ENCODE measurements at regions not wholly inside any gene's neighbourhood (a gene's known extent, or its start where the extent isn't known, plus 50 kb on each side); places are given as distances from the start of the nearest gene placed in this dataset.

- DNase-seq = no peak
Measured at GRCh38 chr22:47601666-47602065, 839.2 kb downstream of the TBC1D22A start.

DNA sequence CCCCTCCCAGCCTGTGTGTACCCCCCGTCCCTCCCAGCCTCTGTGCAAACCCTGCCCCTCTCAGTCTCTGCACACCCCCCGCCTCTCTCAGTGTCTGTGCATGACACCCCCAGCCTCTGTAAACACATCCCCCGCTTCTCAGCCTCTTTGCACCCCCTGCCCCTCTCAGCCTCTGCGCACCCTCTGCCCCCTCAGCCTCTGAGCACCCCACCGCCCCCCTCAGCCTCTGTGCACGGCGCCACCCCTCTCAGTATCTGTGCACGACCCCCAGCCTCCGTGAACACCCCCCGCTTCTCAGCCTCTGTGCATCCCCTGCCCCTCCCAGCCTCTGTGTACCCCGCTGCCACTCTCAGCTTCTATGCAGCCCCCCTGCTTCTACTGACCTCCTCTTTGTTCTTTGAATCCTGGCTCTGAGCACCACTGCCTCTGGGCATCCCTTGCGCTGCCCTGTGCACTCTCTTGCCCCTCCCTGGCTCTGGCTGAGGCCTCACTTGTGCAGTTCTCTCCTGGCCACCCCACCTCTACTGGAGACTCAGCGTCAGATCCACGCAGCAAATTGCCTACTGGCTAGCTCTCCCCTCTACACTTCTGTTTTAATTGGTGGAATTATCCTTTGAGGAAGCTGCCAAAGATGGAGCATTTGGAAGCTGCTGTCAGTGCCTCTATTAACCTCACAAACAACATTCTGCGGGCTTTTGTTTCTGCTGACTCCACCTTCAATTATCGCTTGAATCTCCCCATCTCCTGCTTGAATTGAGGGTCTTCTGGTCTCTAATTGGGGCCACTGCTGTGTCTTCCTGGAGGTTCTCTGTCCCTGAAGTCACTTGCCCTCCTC, 838.6 kb downstream of the TBC1D22A start:
- no peak for DNase-seq

DNA sequence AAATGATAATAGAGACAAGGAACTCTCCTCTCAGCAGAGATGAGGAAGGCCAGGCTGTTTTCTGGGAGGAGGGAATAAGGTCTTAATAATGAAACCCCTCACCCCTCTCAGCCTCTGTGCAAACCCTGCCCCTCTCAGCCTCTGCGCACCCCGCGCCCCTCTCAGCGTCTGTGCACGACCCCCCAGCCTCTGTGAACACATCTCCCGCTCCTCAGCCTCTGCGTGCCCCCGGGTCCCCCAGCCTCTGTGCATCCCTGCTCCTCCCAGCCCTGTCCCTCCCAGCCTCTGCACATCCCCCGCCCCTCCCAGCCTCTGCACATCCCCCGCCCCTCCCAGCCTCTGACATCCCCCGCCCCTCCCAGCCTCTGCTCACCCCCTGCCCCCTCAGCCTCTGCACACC, 837.8 kb downstream of the TBC1D22A start:
- DNase-seq = no peak

- DNase-seq = no peak
Measured at GRCh38 chr22:47599753-47600152, 837.3 kb downstream of the TBC1D22A start.

GRCh38 chr22:47598864-47599263, 836.4 kb downstream of the TBC1D22A start:
- no peak for DNase-seq

GRCh38 chr22:47597041-47597440, 834.6 kb downstream of the TBC1D22A start:
- no peak for DNase-seq

- DNase-seq = no peak
Measured at GRCh38 chr22:47596176-47596690, 833.8 kb downstream of the TBC1D22A start.

DNA sequence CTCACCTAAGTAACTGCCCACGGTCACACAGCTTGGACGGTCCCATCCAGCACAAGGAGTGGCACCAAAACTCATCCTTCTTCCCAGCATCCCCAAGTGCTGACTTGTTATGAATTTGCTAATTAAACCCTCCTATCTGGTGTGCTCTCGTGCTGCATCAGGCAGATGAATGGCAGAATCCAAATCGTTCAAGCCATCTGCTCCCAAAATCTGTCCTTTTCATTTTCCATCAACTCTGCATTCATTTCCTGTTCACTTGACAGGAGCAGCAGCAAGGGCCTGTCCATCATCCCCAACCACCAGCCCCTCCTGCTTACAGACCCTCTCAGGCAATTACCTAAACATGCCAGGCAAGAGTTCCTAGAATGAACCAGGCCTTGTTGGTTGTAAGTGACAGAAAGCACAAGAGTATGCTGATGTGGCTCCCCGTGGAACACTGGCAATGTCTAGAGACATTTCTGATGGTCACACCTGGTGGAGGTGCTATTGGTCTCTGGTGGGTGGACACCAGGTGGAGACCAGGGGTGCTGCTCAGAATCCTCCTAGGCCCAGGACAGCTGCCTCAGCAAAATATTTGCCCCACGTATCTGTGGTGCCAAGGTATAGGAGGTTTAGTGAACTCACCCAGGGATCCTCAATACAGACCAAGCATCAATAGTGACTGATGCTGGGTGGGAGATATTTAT, 832.5 kb downstream of the TBC1D22A start:
- no peak for DNase-seq

GRCh38 chr22:47593911-47594311, 831.5 kb downstream of the TBC1D22A start:
- DNase-seq = no peak

GRCh38 chr22:47593291-47593690, 830.8 kb downstream of the TBC1D22A start:
- no peak for DNase-seq

DNA sequence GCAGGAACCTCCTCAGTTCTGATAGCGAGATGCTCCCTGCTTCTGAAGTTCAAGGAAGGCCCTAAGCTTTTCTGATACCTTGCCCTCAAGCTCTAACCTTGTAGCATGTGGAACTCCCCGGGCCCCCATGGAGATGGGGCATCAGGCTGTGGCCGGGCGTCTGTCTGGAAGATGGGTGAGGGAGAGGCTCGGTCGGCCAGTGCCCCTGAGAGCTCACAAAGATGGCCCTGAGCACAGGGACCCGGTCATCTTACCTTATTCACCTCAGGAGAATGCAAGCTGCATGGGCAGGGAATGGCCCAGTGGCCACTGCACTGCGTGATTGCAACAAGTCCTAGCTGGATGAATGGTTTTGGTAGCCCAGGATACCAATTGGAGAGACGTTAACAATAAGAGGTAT, 830.3 kb downstream of the TBC1D22A start:
- DNase-seq = no peak

DNA sequence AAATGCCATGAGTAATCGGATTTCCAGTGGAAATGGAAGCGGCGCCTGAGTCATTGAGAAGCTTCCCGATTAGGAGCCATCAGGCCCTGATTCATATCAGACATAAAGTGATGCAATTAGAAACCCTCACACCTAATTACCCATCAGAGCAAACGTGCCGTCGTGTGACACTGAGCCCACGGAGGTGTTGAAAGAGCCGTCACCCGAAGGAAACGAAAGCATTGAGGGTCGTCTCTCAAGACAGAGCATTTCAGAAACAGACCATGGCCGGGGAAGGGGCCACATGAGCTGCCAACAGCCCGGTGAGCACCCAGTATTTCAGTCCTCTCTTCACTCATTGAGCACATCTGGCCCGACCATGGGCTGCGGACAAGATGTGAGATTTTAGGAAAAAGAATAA, 829.3 kb downstream of the TBC1D22A start:
- no peak for DNase-seq

DNA sequence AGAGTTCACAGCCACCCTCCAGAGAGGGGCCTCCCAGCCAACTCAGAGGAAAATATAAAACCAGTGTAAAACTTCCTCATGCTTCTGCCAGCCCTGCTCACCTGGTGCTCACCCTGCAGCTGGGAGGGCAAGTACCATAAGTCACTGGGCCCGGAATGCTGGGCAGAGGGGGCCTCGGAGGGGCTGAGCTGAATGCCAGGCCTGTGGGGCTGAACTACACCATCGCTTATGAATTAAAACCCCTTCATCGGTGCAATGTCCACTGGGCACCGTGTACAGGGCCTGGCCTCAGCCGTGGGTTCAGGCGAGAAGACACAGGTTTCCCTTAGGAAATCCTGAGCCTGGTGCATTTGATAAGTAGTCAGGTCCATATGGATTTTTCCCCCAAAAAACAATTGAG, 828.6 kb downstream of the TBC1D22A start:
- DNase-seq = no peak

DNA sequence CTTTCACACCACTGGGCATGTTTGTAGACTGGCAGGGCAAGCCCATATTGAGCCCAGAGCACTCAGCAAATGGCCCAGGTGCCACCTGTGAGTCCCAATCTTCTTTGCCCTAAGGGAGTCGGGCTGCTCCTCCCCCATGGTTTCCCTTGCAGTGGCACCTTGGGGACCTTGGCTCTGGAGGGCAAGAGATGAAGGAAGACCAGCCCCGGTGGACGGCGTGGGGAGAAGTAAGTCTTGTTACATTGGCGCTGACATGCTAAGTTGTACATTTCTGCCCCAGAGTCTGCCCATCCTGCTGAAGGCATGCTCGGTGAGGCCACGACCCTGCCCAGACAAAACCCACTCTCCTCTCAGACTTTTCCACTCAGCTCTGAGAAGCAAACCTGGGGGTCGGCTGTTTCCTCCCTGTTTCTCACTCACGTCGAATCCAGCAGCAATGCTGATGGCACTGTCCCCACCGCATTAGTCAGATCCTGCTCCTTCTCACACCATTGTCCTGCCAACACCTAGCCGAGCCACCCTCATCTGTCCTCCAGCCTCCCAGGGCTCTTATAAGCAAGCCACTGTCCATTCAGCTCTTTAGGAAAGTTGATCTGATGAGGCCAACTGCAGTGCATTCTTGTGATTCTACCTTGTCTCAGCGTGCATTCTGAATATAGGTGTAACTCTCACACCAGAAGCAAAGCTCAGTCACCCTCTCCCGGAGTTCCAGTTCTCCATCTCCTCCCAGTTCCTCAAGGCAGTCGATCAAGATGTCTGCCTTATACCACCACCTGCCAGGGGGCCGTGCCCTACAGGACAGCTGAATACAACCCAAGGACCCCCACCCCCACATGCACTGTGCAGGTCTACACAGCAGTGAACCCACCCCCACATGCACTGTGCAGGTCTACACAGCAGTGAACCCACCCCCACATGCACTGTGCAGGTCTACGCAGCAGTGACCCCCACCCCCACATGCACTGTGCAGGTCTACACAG, 827.1 kb downstream of the TBC1D22A start:
- DNase-seq = no peak

- DNase-seq = no peak
Measured at GRCh38 chr22:47588578-47588960, 826.1 kb downstream of the TBC1D22A start.

DNA sequence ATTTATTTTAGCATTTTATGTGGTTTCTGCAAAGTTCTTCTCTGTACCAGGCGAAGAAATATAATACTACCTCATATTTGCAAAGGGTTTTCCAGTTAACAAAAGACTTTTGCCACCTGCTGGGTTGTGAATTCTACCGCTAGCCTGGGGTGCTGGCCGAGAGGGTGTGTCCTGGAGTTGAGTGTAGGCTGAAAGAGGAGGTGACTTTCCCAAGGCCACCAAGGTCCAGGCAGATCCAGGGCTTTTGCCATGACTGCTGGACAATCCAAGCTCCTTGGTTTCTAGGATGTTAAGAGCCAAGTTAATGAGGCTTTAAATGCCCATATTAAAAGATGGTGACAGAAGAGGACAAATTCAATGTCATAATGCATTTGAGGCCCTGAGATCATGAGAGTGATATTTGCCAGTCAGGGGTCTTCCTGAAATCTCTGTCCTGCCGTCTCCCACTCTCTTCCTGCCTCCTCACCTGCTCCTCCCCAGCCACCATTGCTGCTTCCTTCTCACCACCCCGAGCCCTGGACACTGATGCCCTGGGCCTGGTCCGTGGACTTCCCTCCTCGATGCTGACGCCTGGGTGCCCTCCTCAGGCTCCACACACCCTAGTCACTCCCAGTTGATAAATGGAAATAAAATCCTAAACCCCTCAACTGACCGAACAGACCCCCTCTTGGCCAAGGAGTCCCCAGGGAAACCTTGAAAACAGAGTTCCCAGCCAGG, 825.6 kb downstream of the TBC1D22A start:
- no peak for DNase-seq

DNA sequence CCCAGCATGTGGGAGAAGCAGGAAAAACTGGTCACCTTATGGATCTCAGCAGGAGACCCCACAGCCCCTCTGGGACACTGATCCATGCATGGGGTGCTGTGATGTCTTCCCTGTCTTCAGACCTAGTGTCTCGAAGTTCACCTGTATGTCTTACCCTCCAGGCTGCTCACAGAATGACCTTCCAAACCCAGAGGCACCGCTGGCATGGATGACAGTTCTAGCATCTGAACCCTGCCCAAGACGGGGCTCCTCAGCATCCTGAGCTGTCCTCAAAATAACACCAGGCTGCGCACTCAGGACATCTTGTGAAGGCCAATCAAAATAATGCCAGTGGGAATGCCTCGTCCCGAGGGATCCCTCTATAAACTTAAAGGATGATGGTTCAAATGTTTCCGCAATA, 824.9 kb downstream of the TBC1D22A start:
- no peak for DNase-seq

DNA sequence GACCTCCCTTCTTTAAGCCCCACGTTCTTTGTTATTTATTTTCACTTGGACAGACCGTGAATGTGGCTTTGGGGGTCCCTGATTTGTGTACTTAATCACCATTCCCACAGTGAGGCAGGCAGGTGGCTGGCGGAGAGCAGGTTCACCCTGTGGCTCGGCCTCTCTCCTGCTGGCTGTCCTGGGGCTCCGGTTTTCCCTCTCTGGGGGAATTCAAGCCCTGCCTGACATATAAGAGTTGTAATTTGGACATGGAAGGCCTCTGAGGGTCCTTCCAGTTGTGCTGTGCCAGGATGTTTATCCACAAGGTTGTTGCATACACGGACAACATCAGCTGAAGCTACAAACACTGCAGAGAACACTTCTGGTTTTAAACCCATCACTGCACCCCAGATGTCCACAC, 824.5 kb downstream of the TBC1D22A start:
- no peak for DNase-seq

GRCh38 chr22:47586038-47586437, 823.6 kb downstream of the TBC1D22A start:
- DNase-seq = no peak

DNA sequence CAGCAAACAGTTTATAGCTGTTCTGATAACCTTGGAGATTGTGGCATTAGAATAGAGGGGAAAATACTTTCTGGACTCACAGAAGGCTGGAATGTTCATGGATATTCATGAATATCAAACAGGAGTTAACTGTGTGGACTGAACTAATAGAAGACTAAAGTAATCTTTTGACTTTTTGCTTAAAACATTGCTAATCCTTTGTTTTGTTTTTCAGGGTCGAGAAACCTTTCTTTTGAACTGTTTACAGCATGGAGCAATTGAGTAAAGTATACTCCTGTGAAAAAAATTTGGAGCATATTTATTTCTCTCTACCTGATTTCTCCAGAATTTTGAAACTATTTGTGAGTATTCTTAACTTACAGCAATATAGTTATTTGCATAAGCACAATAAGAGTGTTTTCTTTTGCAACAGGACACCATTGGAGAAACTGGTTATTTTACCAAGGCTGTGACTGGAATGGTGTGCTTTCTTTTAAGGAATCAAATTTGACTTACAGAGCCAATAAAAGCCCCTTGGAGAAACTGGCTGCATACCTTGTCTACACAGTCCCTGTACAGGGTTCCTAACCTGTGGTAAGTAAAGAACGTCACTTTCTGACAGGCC, 821.6 kb downstream of the TBC1D22A start:
- no peak for DNase-seq

DNA sequence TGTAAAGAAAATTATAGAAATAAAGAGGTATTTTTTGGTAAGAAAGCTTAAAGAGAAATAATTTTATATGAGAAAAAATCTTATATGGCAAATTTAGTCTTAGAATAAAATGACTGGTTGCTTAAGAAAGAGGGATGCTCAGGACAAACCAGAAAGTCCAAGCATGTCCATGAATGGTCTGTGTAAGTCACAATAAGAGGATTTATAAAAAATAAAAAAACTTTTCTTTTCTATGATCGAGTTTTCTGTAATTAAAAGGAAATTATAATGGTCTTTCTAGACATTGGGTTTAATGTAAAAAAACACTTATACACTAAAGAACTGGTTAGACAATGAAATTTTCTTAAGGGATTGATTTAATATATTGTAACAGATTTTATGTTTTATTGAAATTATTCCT, 819.6 kb downstream of the TBC1D22A start:
- DNase-seq = no peak

DNA sequence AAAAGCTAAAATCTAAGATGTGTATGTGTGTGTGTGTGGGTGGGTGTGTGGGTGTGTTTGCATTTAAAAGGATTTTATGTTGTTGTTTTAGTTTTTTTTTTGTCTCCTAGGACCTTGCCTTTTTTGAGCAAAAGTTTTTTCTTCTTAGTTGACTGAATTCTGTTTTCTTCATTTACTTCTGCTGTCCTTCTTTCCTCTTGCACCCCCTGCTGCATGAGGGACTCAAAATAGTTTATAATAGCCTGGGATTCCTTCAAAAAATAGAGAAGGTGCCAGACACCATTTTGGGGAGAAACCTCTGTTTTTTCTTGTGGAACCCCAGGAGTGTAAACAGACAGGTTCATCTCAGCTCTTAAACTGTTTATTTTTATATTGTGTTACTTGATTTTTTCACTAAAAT, 817.7 kb downstream of the TBC1D22A start:
- no peak for DNase-seq

All from NCI-H187 (cell line).